OCI-LY1 (cell line): ENCODE measurements at regions not wholly inside any gene's neighbourhood (a gene's known extent, or its start where the extent isn't known, plus 50 kb on each side); places are given as distances from the start of the nearest gene placed in this dataset.

Experiments
- H2AFZ ChIP-seq: fragments of 200-600 bp; sonication (generic), shearing (Covaris generic); 2 replicates; pipeline ENCODE4 v1.6.0; 2014; ENCODE audit warnings: antibody characterized with exemption, mild to moderate bottlenecking, low read length
- H3F3A ChIP-seq: fragments of 200-600 bp; sonication (generic), shearing (Covaris generic); 2 replicates; pipeline ENCODE4 v1.6.0; 2014; ENCODE audit warnings: mild to moderate bottlenecking, antibody characterized with exemption, low read length, moderate library complexity; ENCODE audit not compliant: insufficient read depth
- H3K27ac ChIP-seq: fragments of 200-600 bp; sonication (generic); 2 replicates; pipeline ENCODE4 v1.5.1; 2014; ENCODE audit warnings: low read length, mixed run types, mild to moderate bottlenecking, low read depth; ENCODE audit not compliant: poor library complexity, severe bottlenecking
- H3K27me3 ChIP-seq: fragments of 200-600 bp; sonication (generic); 2 replicates; pipeline ENCODE4 v1.6.0; 2014; ENCODE audit warnings: antibody characterized with exemption, mild to moderate bottlenecking, low read length, moderate library complexity; ENCODE audit not compliant: insufficient read depth
- H3K36me3 ChIP-seq: fragments of 200-600 bp; sonication (generic); 2 replicates; pipeline ENCODE4 v1.6.1; 2014; ENCODE audit warnings: mild to moderate bottlenecking, antibody characterized with exemption, low read length, moderate library complexity, mixed read lengths; ENCODE audit not compliant: insufficient read depth
- H3K4me1 ChIP-seq: fragments of 200-600 bp; sonication (generic); 2 replicates; pipeline ENCODE4 v1.5.1; 2014; ENCODE audit warnings: mild to moderate bottlenecking, low read length, moderate library complexity; ENCODE audit not compliant: insufficient read depth, severe bottlenecking
- H3K4me2 ChIP-seq: fragments of 200-600 bp; sonication (generic), shearing (Covaris generic); 2 replicates; pipeline ENCODE4 v1.6.1; 2014; ENCODE audit warnings: low read length
- H3K4me3 ChIP-seq: fragments of 200-600 bp; sonication (generic); 2 replicates; pipeline ENCODE4 v1.5.1; 2014; ENCODE audit warnings: low read length, low read depth, mild to moderate bottlenecking, mixed read lengths; ENCODE audit not compliant: poor library complexity, severe bottlenecking
- H3K79me2 ChIP-seq: fragments of 200-600 bp; shearing (Covaris generic); 2 replicates; pipeline ENCODE4 v1.6.1; 2016; ENCODE audit warnings: mixed run types, low read length, mixed read lengths; ENCODE audit not compliant: insufficient read depth
- H3K9ac ChIP-seq: fragments of 200-600 bp; sonication (generic), shearing (Covaris generic); 2 replicates; pipeline ENCODE4 v1.6.1; 2014; ENCODE audit warnings: mild to moderate bottlenecking, low read length, mixed read lengths
- H3K9me2 ChIP-seq: fragments of 200-600 bp; sonication (generic), shearing (Covaris generic); 2 replicates; pipeline ENCODE4 v1.6.1; 2014; ENCODE audit warnings: low read depth, mild to moderate bottlenecking, low read length, mixed read lengths
- H3K9me3 ChIP-seq: fragments of 200-600 bp; shearing (Covaris generic); 2 replicates; pipeline ENCODE4 v1.6.1; 2014; ENCODE audit warnings: low read length, mixed read lengths
- H4K20me1 ChIP-seq: fragments of 200-600 bp; sonication (generic), shearing (Covaris generic); 2 replicates; pipeline ENCODE4 v1.6.0; 2016; ENCODE audit warnings: mild to moderate bottlenecking, low read length; ENCODE audit not compliant: insufficient read depth
- EZH2 ChIP-seq: fragments of 200-600 bp; sonication (generic), shearing (Covaris generic); IDR thresholded peaks from 2 replicates; pipeline ENCODE4 v1.8.0; 2017; ENCODE audit warnings: borderline replicate concordance, mixed run types, mild to moderate bottlenecking, antibody characterized with exemption, low read length, moderate library complexity, mixed read lengths
- TF ChIP-seq, protein P1 (sequence below): fragments of 200-600 bp; sonication (generic), shearing (Covaris generic); IDR thresholded peaks from 2 replicates; pipeline ENCODE4 v1.5.1; 2017; ENCODE audit warnings: mild to moderate bottlenecking, antibody characterized with exemption, low read length, moderate library complexity, mixed read lengths

GRCh38 chr7:42587806-42588205 lies 324.1 kb downstream of the C7orf25 start:
- TF ChIP-seq, protein P1, sequence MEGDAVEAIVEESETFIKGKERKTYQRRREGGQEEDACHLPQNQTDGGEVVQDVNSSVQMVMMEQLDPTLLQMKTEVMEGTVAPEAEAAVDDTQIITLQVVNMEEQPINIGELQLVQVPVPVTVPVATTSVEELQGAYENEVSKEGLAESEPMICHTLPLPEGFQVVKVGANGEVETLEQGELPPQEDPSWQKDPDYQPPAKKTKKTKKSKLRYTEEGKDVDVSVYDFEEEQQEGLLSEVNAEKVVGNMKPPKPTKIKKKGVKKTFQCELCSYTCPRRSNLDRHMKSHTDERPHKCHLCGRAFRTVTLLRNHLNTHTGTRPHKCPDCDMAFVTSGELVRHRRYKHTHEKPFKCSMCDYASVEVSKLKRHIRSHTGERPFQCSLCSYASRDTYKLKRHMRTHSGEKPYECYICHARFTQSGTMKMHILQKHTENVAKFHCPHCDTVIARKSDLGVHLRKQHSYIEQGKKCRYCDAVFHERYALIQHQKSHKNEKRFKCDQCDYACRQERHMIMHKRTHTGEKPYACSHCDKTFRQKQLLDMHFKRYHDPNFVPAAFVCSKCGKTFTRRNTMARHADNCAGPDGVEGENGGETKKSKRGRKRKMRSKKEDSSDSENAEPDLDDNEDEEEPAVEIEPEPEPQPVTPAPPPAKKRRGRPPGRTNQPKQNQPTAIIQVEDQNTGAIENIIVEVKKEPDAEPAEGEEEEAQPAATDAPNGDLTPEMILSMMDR, result no peak
- TF ChIP-seq EZH2, result no peak
- Histone ChIP-seq H3K9ac (no peak overlapping the region), H3K36me3 (no peaks in the 10 kb centered on the region), H3K9me3 (peaks cover 5% of the 10 kb centered on the region; the same call in 1 of the 2 replicates), H4K20me1 (no peaks in the 10 kb centered on the region), H3K9me2 (no peaks in the 10 kb centered on the region), H3K4me3 (no peak overlapping the region), H2AFZ (no peak overlapping the region), H3K79me2 (no peaks in the 10 kb centered on the region), H3K4me1 (no peaks in the 10 kb centered on the region), H3K4me2 (no peak overlapping the region), H3K27me3 (no peaks in the 10 kb centered on the region), H3F3A (no peaks in the 10 kb centered on the region), H3K27ac (no peak overlapping the region)

- no peaks in the 10 kb centered on the region for H4K20me1 ChIP-seq
- no peak overlapping the region for H3K4me3 ChIP-seq
- no peaks in the 10 kb centered on the region for H3K27me3 ChIP-seq
- no peak overlapping the region for H3K4me2 ChIP-seq
- TF ChIP-seq EZH2, result no peak
- TF ChIP-seq, protein P1, result no peak
- no peak overlapping the region for H2AFZ ChIP-seq
- H3F3A ChIP-seq, result no peaks in the 10 kb centered on the region
- no peaks in the 10 kb centered on the region for H3K36me3 ChIP-seq
- H3K9me3 ChIP-seq, result no peaks in the 10 kb centered on the region
- H3K9ac ChIP-seq, result no peak overlapping the region
- no peaks in the 10 kb centered on the region for H3K9me2 ChIP-seq
- H3K79me2 ChIP-seq, result no peaks in the 10 kb centered on the region
- H3K4me1 ChIP-seq, result no peaks in the 10 kb centered on the region
- no peak overlapping the region for H3K27ac ChIP-seq
Measured at GRCh38 chr7:42580061-42580460, 331.8 kb downstream of the C7orf25 start.

DNA sequence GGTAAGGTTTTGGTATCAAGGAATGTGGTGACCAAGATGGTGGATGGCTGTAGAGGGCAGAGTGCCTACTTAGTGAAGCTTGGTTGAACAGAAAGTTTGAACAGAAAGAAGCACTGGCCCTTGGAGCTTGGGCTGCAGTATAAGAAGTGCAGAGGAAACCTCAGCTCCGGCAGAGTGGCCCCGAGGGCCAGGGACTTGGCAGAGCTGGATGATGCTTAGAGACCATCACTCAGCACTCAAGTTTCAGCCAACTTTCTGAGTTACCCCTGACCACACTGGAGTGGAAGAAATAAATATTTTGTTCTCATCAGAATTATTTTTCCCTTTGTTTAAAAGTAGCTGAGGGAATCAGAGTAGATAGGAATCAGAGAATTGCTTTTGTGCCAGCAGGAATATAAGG lies 336.7 kb downstream of the C7orf25 start:
- Histone ChIP-seq H3K9me3 (no peaks in the 10 kb centered on the region), H2AFZ (no peak overlapping the region)

More for the DNA sequence above, 336.7 kb downstream of the C7orf25 start:
- H3K9ac ChIP-seq, result no peak overlapping the region
- TF ChIP-seq EZH2, result no peak
- TF ChIP-seq, protein P1, result no peak
- no peak overlapping the region for H3K4me3 ChIP-seq
- no peaks in the 10 kb centered on the region for H3K9me2 ChIP-seq
- no peak overlapping the region for H3K27ac ChIP-seq
- no peaks in the 10 kb centered on the region for H3K79me2 ChIP-seq
- H3K4me1 ChIP-seq, result no peaks in the 10 kb centered on the region
- no peaks in the 10 kb centered on the region for H4K20me1 ChIP-seq
- H3K36me3 ChIP-seq, result no peaks in the 10 kb centered on the region
- no peaks in the 10 kb centered on the region for H3F3A ChIP-seq
- H3K27me3 ChIP-seq, result no peaks in the 10 kb centered on the region
- no peak overlapping the region for H3K4me2 ChIP-seq
